Neural progenitor cell (in vitro differentiated cells): ENCODE measurements at regions not wholly inside any gene's neighbourhood (a gene's known extent, or its start where the extent isn't known, plus 50 kb on each side); places are given as distances from the start of the nearest gene placed in this dataset.

ENCODE experiments used
- DNase-seq: peaks from one replicate; pipeline ENCODE4 v3.0.0-alpha.2; 2016; ENCODE audit warnings: low spot score
- H2AFZ ChIP-seq: fragments of 200-600 bp; sonication (generic); replicated peaks from 2 replicates; pipeline ENCODE4 v1.6.1; 2016; ENCODE audit warnings: antibody characterized with exemption
- H3F3A ChIP-seq: fragments of 200-600 bp; sonication (generic); 2 replicates; pipeline ENCODE4 v1.6.1; 2016; ENCODE audit warnings: antibody characterized with exemption, low read depth
- H3K27ac ChIP-seq: fragments of 200-600 bp; sonication (generic); 2 replicates; pipeline ENCODE4 v1.5.1; 2016; ENCODE audit warnings: mild to moderate bottlenecking
- H3K27me3 ChIP-seq: fragments of 200-600 bp; sonication (generic); 2 replicates; pipeline ENCODE4 v1.6.1; 2016; ENCODE audit warnings: mild to moderate bottlenecking, moderate library complexity
- H3K36me3 ChIP-seq: fragments of 200-600 bp; sonication (generic); 2 replicates; pipeline ENCODE4 v1.5.1; 2016
- H3K4me1 ChIP-seq: fragments of 200-600 bp; sonication (generic); 2 replicates; pipeline ENCODE4 v1.6.1; 2016; ENCODE audit warnings: mixed run types
- H3K4me2 ChIP-seq: fragments of 200-600 bp; sonication (generic); 2 replicates; pipeline ENCODE4 v1.6.1; 2016
- H3K4me3 ChIP-seq: fragments of 200-600 bp; sonication (generic); 2 replicates; pipeline ENCODE4 v1.5.1; 2016
- H3K79me2 ChIP-seq: fragments of 200-600 bp; sonication (generic); 2 replicates; pipeline ENCODE4 v1.6.1; 2016; ENCODE audit warnings: low read depth
- H3K9ac ChIP-seq: fragments of 200-600 bp; sonication (generic); 2 replicates; pipeline ENCODE4 v1.6.1; 2016
- H3K9me3 ChIP-seq: fragments of 200-600 bp; sonication (generic); 2 replicates; pipeline ENCODE4 v1.5.1; 2016; ENCODE audit warnings: low read depth
- H4K20me1 ChIP-seq: fragments of 200-600 bp; sonication (generic); 2 replicates; pipeline ENCODE4 v1.6.1; 2016; ENCODE audit warnings: low read depth
- H3K27ac Mint-ChIP-seq: 3 replicates; pipeline ENCODE4 v1.8.0; 2021; ENCODE audit warnings: mixed read lengths
- H3K27me3 Mint-ChIP-seq: 2 replicates; pipeline ENCODE4 v1.8.0; 2022; ENCODE audit warnings: low read depth, mild to moderate bottlenecking, inconsistent platforms, moderate library complexity, mixed read lengths; ENCODE audit not compliant: insufficient read depth
- H3K36me3 Mint-ChIP-seq: 3 replicates; pipeline ENCODE4 v1.8.0; 2021; ENCODE audit warnings: mixed read lengths
- H3K4me1 Mint-ChIP-seq: 3 replicates; pipeline ENCODE4 v1.8.0; 2021; ENCODE audit warnings: mixed read lengths
- H3K4me3 Mint-ChIP-seq: 3 replicates; pipeline ENCODE4 v1.8.0; 2021; ENCODE audit warnings: mild to moderate bottlenecking, moderate library complexity, mixed read lengths
- H3K9me3 Mint-ChIP-seq: 3 replicates; pipeline ENCODE4 v1.8.0; 2020; ENCODE audit warnings: mixed read lengths
- CTCF ChIP-seq: fragments of 200-600 bp; sonication (generic); IDR thresholded peaks from 2 replicates; pipeline ENCODE4 v1.5.1; 2017; ENCODE audit warnings: antibody characterized with exemption, mild to moderate bottlenecking
- EZH2 ChIP-seq: fragments of 200-600 bp; sonication (generic); IDR thresholded peaks from 2 replicates; pipeline ENCODE4 v1.6.1; 2017; ENCODE audit warnings: antibody characterized with exemption, mild to moderate bottlenecking, moderate library complexity
- EZH2phosphoT487 ChIP-seq: fragments of 200-600 bp; sonication (generic); IDR thresholded peaks from 2 replicates; pipeline ENCODE4 v1.6.1; 2017; ENCODE audit warnings: antibody characterized with exemption

- no peak for DNase-seq
- H3K4me1 Mint-ChIP-seq: peaks cover 5% of the 10 kb centered on the region
Observed at GRCh38 chr3:118267588-118267987, 767.1 kb downstream of the IGSF11 start.

GRCh38 chr3:118269537-118270125 is 765.0 kb downstream of the IGSF11 start:
- H3K4me1 ChIP-seq: no peaks in the 10 kb centered on the region
- H3K4me3 ChIP-seq: no peak overlapping the region
- H3K27ac Mint-ChIP-seq: no peak overlapping the region
- H2AFZ ChIP-seq: no peak overlapping the region
- H4K20me1 ChIP-seq: no peaks in the 10 kb centered on the region
- TF ChIP-seq EZH2: no peak
- no peak for TF ChIP-seq CTCF
- TF ChIP-seq EZH2phosphoT487: no peak
- H3K27me3 Mint-ChIP-seq: no peaks in the 10 kb centered on the region
- H3K4me3 Mint-ChIP-seq: no peak overlapping the region
- H3K79me2 ChIP-seq: no peaks in the 10 kb centered on the region
- no peaks in the 10 kb centered on the region for H3K27me3 ChIP-seq
- no peak overlapping the region for H3K9ac ChIP-seq
- no peaks in the 10 kb centered on the region for H3K9me3 ChIP-seq
- H3K4me2 ChIP-seq: no peak overlapping the region
- H3K36me3 ChIP-seq: no peaks in the 10 kb centered on the region
- H3F3A ChIP-seq: no peaks in the 10 kb centered on the region
- H3K36me3 Mint-ChIP-seq: no peaks in the 10 kb centered on the region
- peaks cover 10% of the 10 kb centered on the region for H3K9me3 Mint-ChIP-seq
- no peak overlapping the region for H3K27ac ChIP-seq
- H3K4me1 Mint-ChIP-seq: no peaks in the 10 kb centered on the region
- no peak for DNase-seq

More at GRCh38 chr3:118267588-118267987, 767.1 kb downstream of the IGSF11 start:
- H3K36me3 ChIP-seq: no peaks in the 10 kb centered on the region
- no peaks in the 10 kb centered on the region for H3K36me3 Mint-ChIP-seq
- H3K27ac ChIP-seq: no peak overlapping the region
- no peaks in the 10 kb centered on the region for H3K79me2 ChIP-seq
- no peaks in the 10 kb centered on the region for H3K4me1 ChIP-seq
- H3K4me3 Mint-ChIP-seq: no peak overlapping the region
- no peaks in the 10 kb centered on the region for H3K9me3 ChIP-seq
- H3F3A ChIP-seq: no peaks in the 10 kb centered on the region
- no peak for TF ChIP-seq EZH2phosphoT487
- no peak for TF ChIP-seq CTCF
- TF ChIP-seq EZH2: no peak
- H3K27ac Mint-ChIP-seq: no peak overlapping the region
- H3K4me3 ChIP-seq: no peak overlapping the region
- H2AFZ ChIP-seq: no peak overlapping the region
- peaks cover 10% of the 10 kb centered on the region for H3K9me3 Mint-ChIP-seq
- no peak overlapping the region for H3K9ac ChIP-seq
- H3K4me2 ChIP-seq: no peak overlapping the region
- no peaks in the 10 kb centered on the region for H4K20me1 ChIP-seq
- no peaks in the 10 kb centered on the region for H3K27me3 ChIP-seq
- H3K27me3 Mint-ChIP-seq: no peaks in the 10 kb centered on the region

GRCh38 chr3:118272991-118273390 is 761.7 kb downstream of the IGSF11 start:
- Histone ChIP-seq H3K27me3 (no peaks in the 10 kb centered on the region), H3F3A (no peaks in the 10 kb centered on the region), H3K27ac (no peak overlapping the region), H3K9ac (no peak overlapping the region), H3K36me3 (no peaks in the 10 kb centered on the region), H3K4me2 (no peak overlapping the region), H2AFZ (no peak overlapping the region), H3K79me2 (no peaks in the 10 kb centered on the region), H3K4me3 (no peak overlapping the region), H4K20me1 (no peaks in the 10 kb centered on the region), H3K9me3 (no peaks in the 10 kb centered on the region), H3K4me1 (no peaks in the 10 kb centered on the region)
- H3K27me3 Mint-ChIP-seq: no peaks in the 10 kb centered on the region
- no peak overlapping the region for H3K4me3 Mint-ChIP-seq
- H3K27ac Mint-ChIP-seq: no peak overlapping the region
- TF ChIP-seq EZH2phosphoT487 (no peak), EZH2 (no peak), CTCF (no peak)
- DNase-seq: no peak
- H3K4me1 Mint-ChIP-seq: no peaks in the 10 kb centered on the region
- no peaks in the 10 kb centered on the region for H3K36me3 Mint-ChIP-seq
- H3K9me3 Mint-ChIP-seq: peaks cover 5% of the 10 kb centered on the region
